HG03039 (cell line): ENCODE measurements at regions not wholly inside any gene's neighbourhood (a gene's known extent, or its start where the extent isn't known, plus 50 kb on each side); places are given as distances from the start of the nearest gene placed in this dataset.

ENCODE experiments used
- ATAC-seq: cut with Tn5 transposase; IDR thresholded peaks from one replicate; pipeline ENCODE4 v1.9.1; 2021; ENCODE audit warnings: mild to moderate bottlenecking, moderate library complexity; ENCODE audit not compliant: unreplicated experiment

- no peak for ATAC-seq
These were observed 343.4 kb downstream of the PLPP3 start for GRCh38 chr1:56235909-56236510.

GRCh38 chr1:56229186-56229585, 350.2 kb downstream of the PLPP3 start:
- ATAC-seq: no peak

- no peak for ATAC-seq
These were observed 351.5 kb downstream of the PLPP3 start for GRCh38 chr1:56227886-56228285.

DNA sequence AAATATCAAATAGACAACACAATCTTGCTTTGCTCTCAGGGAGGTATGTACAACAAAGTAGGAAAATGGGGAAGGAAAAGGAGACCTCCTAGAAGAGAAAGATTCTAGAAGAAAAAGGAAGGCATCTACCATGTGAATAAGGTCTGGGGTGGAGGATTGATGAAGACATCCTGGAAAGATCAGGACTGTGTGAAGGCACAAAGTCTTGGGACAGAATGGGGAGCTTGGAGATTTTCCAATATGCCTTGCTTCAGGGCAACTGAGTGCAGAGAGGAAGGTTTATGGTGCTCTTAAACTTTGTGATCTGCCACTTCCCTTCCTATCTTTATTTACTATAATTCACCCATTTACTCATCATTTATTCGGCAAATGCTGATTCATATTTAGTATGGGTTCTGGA, 352.0 kb downstream of the PLPP3 start:
- no peak for ATAC-seq

DNA sequence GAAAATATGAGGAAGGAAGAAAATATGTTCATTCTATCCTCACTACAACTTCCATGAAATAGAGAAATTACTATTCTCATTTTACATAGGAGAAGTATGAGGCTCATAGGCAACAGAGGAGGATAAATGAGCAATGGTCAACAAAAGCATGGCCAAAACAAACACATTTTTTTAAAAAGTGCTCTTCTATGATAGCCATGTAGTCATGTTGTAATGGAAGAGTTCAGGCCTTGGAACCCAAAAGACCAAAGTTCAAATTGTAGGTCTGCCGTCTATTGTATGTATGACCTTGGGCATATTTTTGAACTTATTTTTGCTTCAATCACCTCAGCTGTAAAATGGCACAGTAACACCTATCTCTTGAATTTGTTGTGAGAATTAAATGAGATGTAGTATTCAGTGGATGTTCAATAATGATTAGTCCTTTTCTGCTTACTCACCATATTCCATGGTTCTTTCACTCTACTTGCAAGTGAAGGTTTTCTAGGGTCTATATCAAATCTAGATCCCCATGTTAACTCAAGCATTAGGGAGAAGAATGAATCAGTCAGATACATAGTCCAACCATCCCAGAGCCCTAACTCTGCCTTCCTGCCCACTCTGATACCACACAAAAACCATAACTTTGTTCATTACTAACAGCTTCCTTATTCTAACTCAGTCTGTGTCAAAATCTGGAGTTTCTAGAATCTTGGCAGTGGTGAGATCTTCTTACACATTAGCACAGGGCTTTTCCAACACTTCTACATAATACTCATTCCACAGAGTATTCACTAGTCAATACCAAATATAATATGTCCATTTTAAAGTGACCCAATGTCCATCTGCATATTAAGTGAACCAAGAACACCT, 353.2 kb downstream of the PLPP3 start:
- ATAC-seq: no peak

DNA sequence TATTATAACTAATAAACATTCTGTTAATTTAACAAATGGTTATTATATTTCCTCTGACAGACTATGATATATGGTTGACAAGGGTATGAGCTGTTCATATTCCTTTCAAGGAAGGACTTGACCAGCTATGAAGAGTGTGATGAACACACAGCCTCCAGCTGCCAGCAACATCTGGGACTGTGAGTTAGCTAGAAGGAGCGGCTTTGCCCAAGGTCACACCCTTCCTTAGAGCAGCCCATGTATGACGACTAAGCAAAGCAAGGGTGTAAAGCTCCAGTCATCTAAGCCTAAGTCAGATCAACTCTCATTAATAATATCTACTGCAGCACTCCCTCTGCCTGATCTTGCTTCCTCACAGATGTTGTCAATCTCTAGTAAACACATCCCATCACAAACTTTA, 355.4 kb downstream of the PLPP3 start:
- no peak for ATAC-seq

- no peak for ATAC-seq
These were observed 356.3 kb downstream of the PLPP3 start for GRCh38 chr1:56222914-56223540.

GRCh38 chr1:56220021-56220420, 359.3 kb downstream of the PLPP3 start:
- ATAC-seq: no peak

DNA sequence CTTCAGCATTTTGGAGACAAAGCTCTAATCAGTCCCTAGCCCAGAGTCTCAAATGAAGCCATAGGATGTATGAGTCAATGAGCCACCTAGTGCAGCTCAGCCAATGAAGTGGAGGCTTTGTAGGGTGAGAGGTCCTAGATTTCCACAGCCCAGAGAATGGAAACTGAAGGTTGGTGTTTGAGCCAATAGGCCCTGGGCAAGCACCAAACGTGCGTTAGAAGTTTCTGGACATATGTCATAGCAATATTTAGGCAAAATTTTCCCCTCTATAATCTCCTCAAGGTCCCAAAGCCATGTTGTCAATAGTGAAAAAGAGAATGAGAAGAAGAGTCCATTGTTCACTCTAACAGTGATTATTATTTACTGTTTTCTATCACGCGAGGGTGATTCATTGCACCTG, 361.3 kb downstream of the PLPP3 start:
- ATAC-seq: no peak

- ATAC-seq: no peak
These were observed 363.1 kb downstream of the PLPP3 start for GRCh38 chr1:56216218-56216617.

DNA sequence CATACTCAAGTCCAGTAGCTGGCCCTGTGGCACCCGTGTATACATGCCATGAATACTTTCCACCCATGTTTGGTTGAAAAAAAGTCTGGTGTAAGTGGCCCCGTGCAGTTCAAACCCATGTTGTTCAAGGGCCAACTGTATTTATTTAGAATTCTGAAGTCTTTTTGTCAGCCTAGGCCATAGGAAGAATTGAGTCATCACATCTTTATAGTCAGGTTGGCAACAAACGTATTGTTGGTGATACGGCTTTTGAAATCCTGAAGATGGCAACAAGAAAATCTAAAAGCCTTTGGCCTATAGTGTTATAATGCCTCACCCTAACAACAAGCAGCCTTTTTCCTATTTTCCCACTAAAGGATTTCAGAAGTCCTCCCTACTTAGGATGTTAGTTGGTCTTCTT, 363.6 kb downstream of the PLPP3 start:
- no peak for ATAC-seq

GRCh38 chr1:56215086-56215485, 364.3 kb downstream of the PLPP3 start:
- no peak for ATAC-seq

- no peak for ATAC-seq
These were observed 366.3 kb downstream of the PLPP3 start for GRCh38 chr1:56213068-56213467.

DNA sequence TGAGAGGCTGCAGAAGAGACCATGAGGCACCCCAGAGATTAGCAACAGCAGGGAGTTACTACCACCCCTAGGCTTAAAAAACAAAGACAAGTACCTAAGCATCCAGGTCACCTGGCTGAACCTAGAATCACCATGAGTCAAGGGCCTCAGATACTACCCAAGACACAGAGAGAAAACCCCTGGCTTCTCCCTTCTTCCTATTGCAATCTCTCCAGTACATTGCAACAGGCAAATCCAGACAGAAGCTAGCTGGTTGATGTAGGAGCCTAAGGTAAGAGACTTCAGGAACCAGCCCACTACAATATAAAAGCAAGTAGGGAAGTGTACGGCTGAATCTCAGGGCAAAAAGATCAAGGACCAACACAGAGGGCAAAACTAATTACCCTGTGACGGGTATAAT, 367.2 kb downstream of the PLPP3 start:
- no peak for ATAC-seq

GRCh38 chr1:56206391-56206790, 373.0 kb downstream of the PLPP3 start:
- no peak for ATAC-seq

DNA sequence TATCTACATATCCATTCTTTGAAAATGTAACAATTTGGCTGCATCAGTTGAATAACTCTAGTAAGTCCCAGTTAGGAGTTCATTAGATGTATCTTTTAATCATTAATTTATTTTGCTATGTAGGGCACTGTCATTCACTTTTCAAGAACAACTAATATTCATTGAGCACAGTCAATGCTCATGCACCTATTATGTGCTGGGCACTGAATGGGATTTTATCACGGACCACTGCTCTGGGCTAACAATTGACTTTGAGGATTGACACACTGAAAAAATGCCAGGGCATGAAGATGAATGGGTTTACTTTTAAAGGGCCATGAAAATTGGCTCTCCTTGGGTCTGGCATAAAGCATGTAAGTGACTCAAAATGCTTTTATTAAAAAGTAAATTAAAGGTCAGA, 375.2 kb downstream of the PLPP3 start:
- ATAC-seq: no peak

DNA sequence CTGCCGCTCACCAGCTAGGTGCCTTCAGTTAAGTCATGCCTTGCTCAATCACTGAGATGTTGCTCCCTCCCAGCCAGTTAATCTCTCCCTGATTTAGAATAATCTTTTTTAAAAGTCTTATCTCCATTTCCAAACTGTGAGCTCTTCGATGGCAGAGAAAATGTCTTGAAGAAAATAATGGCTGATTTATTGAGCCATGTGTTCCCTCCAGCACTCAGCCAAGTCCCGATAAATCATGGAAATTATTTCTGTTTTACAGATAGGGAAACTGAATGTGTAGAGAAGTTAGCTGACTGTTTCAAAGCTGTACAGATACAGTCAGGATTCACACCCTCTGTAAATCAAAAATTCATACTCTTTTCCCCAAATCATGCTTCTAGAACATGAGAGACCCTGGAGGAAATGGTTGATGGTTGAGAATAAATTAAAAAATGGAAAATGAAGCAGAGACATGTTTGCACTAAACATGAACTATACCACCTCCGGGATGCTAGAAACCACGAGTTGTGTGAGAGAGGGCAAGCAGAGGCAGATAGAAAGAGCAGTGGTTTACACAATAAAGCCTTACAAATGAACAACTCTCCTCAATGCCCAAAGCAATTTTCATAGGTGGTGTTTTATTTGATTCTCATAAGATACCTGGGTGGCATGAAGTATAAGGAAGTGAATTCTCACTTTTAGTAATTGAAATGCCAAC, 376.4 kb downstream of the PLPP3 start:
- ATAC-seq: no peak

DNA sequence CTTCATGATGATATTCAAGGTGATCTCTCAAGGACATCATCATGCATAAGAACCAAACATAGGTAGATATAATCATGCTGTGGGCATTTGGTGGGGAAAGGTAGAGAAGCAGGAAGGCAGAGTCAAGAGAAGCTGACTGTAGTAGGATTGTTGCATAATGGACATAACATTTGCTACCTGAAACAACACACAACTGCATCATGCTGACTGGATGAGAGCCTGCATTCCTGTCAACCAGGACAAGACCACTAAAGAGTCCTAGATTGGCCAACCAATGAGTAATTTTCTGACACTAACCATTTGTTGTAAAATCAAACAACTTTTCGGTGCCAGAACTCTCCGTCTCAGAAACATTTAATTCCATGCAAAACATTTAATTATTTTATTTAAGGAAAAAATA, 377.2 kb downstream of the PLPP3 start:
- ATAC-seq: no peak

DNA sequence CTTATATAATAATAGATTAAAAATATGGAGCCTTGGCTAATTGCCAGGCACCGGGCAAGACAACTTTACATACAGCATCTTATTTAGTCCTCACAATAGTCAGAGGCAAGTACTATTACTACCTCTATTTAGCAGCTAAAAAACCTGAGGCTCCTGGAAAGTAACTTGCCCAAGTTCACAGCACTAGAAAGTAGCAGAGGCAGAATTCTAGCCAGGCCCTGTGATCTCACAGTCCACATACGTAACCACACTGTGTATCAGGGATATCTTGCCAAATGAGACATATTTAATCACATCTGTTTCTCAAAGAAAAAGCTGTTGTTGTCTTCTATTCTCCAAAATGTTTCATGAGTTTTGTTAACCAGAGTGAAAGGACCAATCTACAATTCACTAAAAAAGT, 378.5 kb downstream of the PLPP3 start:
- no peak for ATAC-seq

DNA sequence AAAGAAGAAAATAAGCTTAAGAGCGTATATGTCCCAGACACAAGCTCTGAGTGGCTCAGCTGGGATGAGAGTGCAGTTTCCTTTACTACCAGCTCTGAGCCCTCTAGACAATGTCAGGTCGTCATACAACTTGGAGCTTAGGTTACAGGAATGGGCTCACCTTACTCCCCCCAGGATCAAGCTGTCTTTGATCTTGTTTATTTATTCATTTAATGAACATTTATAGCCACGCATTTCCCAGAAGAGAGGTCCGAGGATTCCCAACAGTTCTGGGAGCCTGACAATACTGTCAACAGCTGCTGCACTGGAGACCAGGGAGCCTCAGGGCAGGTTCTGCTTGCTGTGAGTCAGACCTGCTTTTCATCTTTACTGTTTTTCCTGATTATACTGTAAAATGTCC, 378.9 kb downstream of the PLPP3 start:
- ATAC-seq: no peak

DNA sequence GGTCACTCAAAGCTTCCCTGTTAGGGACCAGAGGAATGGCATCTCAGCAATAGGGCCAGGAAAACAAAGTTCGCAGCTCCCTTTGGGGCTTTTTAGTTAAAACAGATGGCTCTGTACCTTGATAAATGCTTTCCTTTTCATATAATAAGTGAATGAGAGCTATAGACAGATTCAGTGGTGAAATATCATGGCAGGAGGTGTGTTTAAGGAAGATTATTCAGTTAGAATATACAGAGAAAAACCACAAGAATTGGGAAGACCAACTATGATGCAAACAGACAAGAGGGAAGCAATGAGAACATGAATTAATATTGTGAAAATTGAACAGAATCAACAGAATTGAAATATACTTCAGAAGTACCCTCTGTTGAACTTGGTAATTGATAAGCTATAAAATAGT, 379.4 kb downstream of the PLPP3 start:
- ATAC-seq: no peak

- no peak for ATAC-seq
These were observed 380.3 kb downstream of the PLPP3 start for GRCh38 chr1:56199061-56199460.
